ENCODE measurements at regions not wholly inside any gene's neighbourhood (a gene's known extent, or its start where the extent isn't known, plus 50 kb on each side); places are given as distances from the start of the nearest gene placed in this dataset.

DNA sequence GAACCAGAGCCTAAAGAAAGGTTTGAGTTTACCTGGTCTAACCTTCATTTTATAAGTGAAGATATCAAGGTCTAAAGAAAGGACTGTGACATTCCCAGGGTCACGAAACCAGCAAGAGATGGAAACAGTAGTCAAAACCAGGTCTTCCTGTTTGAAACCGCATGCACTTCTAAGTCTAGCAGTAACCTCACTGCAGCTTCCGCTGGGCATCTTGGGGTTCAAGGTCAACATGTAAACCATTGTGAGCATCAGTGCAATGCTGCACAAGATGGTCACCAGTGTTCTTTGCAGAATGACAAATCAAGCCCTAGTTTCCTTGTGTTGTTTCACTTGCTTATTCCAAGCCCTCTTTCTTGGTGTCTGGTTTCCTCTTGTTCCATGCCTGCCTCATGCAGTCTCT lies 292.9 kb upstream of the MEX3C start:
- TF ChIP-seq, protein P1, sequence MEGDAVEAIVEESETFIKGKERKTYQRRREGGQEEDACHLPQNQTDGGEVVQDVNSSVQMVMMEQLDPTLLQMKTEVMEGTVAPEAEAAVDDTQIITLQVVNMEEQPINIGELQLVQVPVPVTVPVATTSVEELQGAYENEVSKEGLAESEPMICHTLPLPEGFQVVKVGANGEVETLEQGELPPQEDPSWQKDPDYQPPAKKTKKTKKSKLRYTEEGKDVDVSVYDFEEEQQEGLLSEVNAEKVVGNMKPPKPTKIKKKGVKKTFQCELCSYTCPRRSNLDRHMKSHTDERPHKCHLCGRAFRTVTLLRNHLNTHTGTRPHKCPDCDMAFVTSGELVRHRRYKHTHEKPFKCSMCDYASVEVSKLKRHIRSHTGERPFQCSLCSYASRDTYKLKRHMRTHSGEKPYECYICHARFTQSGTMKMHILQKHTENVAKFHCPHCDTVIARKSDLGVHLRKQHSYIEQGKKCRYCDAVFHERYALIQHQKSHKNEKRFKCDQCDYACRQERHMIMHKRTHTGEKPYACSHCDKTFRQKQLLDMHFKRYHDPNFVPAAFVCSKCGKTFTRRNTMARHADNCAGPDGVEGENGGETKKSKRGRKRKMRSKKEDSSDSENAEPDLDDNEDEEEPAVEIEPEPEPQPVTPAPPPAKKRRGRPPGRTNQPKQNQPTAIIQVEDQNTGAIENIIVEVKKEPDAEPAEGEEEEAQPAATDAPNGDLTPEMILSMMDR (conservative IDR thresholded peaks at IDR 0.05 in 1 of 2, IDR thresholded peaks at IDR 0.05 in 1 of 2; ENCODE audit: low read depth in 1 of 2, low read length in 2 of 2) = no peak
- no peak for TF ChIP-seq EZH2 (IDR thresholded peaks at IDR 0.05; ENCODE audit: low read length, missing control alignments)
- no peaks in the 10 kb centered on the region for H3K79me2 ChIP-seq (ENCODE audit: control insufficient read depth, insufficient read depth, low read length)

DNA sequence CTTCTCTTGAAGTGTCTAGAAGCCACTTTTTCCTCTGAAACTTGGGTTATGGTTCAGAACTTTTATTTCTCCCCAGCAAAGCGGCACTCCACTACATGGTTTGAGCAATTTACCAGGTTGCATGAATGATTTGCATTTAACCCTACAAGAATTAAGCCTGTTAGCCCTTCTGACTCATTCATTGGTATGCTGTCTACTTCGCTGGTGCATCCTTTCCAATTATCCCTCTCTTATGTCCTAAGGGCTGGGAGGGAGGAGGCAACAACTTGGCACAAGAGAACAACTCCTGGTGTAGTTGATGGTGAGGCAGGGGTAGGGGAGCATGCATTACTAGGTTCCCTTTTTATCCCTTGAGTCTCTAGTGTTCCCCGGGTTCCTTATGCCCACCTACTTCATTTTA lies 293.4 kb upstream of the MEX3C start:
- no peaks in the 10 kb centered on the region for H3K9me3 ChIP-seq (ENCODE audit: control insufficient read depth, insufficient read depth, low read depth, low read length)
- H3K4me3 ChIP-seq (replicated peaks in 1 of 4; ENCODE audit: control extremely low read depth in 1 of 4, insufficient read depth in 1 of 4, low read depth in 3 of 4, low read length in 4 of 4) = no peak overlapping the region
- H3K27me3 ChIP-seq (ENCODE audit: control insufficient read depth, insufficient read depth, low read length) = no peaks in the 10 kb centered on the region
- H3K4me1 ChIP-seq (ENCODE audit: control insufficient read depth, extremely low read depth, insufficient read depth, low read length) = no peaks in the 10 kb centered on the region
- no peaks in the 10 kb centered on the region for H4K20me1 ChIP-seq (ENCODE audit: control insufficient read depth, extremely low read depth, insufficient read depth, low read length)
- no peaks in the 10 kb centered on the region for H3K79me2 ChIP-seq (ENCODE audit: control insufficient read depth, insufficient read depth, low read length)
- no peak overlapping the region for H2AFZ ChIP-seq (ENCODE audit: low read length)
- no peaks in the 10 kb centered on the region for H3K36me3 ChIP-seq (ENCODE audit: control insufficient read depth, insufficient read depth, low read length)
- H3K27ac ChIP-seq (ENCODE audit: insufficient read depth, low read length) = no peak overlapping the region
- DNase-seq (ENCODE audit: low read depth in 2 of 2) = no peak
- no peak overlapping the region for H3K9ac ChIP-seq (ENCODE audit: insufficient read depth, low read length)
- TF ChIP-seq, protein P1 (conservative IDR thresholded peaks at IDR 0.05 in 1 of 2, IDR thresholded peaks at IDR 0.05 in 1 of 2; ENCODE audit: low read depth in 1 of 2, low read length in 2 of 2) = no peak
- no peak for TF ChIP-seq EZH2 (IDR thresholded peaks at IDR 0.05; ENCODE audit: low read length, missing control alignments)
- H3K4me2 ChIP-seq (ENCODE audit: extremely low read depth, insufficient read depth, low read length) = no peak overlapping the region

More for the DNA sequence above, 292.9 kb upstream of the MEX3C start:
- no peak for DNase-seq (ENCODE audit: low read depth in 2 of 2)
- Histone ChIP-seq H3K36me3 (ENCODE audit: control insufficient read depth, insufficient read depth, low read length) (no peaks in the 10 kb centered on the region), H3K27me3 (ENCODE audit: control insufficient read depth, insufficient read depth, low read length) (no peaks in the 10 kb centered on the region), H3K9me3 (ENCODE audit: control insufficient read depth, insufficient read depth, low read depth, low read length) (no peaks in the 10 kb centered on the region), H2AFZ (ENCODE audit: low read length) (no peak overlapping the region), H3K4me2 (ENCODE audit: extremely low read depth, insufficient read depth, low read length) (no peak overlapping the region), H3K9ac (ENCODE audit: insufficient read depth, low read length) (no peak overlapping the region), H3K27ac (ENCODE audit: insufficient read depth, low read length) (no peak overlapping the region), H3K4me1 (ENCODE audit: control insufficient read depth, extremely low read depth, insufficient read depth, low read length) (no peaks in the 10 kb centered on the region), H4K20me1 (ENCODE audit: control insufficient read depth, extremely low read depth, insufficient read depth, low read length) (no peaks in the 10 kb centered on the region), H3K4me3 (replicated peaks in 1 of 4; ENCODE audit: control extremely low read depth in 1 of 4, insufficient read depth in 1 of 4, low read depth in 3 of 4, low read length in 4 of 4) (no peak overlapping the region)

DNA sequence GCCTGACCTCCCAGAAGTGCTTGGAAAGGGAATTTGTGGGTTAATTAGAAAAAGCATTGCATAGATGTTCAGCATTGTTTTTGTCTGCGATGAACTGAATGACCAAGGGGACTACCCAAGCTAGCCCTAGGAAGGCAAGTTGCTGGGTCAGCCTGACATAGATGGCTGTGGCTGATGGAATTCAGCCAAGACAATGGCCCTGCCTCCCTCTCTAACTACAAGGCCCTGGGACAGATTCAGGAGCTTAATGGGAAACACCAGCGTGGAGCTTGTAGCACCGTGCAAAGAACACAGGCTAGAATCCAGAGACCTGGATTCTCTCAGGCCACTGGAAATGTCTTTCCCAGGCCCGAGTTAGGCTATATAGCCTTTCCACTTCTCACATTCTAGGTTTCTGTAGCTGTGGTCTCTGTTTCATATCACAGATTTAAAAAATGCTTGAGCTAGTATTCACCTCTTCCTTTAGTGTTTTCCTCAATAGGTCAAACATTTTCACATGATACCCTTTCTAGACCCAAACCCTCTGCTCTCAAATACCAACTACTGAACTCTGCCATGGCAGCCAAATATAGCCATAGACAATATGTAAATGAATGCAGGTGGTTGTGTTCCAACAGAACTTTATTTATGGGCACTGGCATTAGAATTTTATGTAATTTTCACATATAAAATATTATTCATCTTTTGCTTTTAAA lies 294.3 kb upstream of the MEX3C start:
- Histone ChIP-seq H3K27ac (ENCODE audit: insufficient read depth, low read length) (no peak overlapping the region), H3K9me3 (ENCODE audit: control insufficient read depth, insufficient read depth, low read depth, low read length) (no peaks in the 10 kb centered on the region), H3K4me1 (ENCODE audit: control insufficient read depth, extremely low read depth, insufficient read depth, low read length) (no peaks in the 10 kb centered on the region), H2AFZ (ENCODE audit: low read length) (no peak overlapping the region), H4K20me1 (ENCODE audit: control insufficient read depth, extremely low read depth, insufficient read depth, low read length) (no peaks in the 10 kb centered on the region), H3K27me3 (ENCODE audit: control insufficient read depth, insufficient read depth, low read length) (no peaks in the 10 kb centered on the region), H3K9ac (ENCODE audit: insufficient read depth, low read length) (no peak overlapping the region), H3K4me3 (replicated peaks in 1 of 4; ENCODE audit: control extremely low read depth in 1 of 4, insufficient read depth in 1 of 4, low read depth in 3 of 4, low read length in 4 of 4) (no peak overlapping the region), H3K79me2 (ENCODE audit: control insufficient read depth, insufficient read depth, low read length) (no peaks in the 10 kb centered on the region), H3K36me3 (ENCODE audit: control insufficient read depth, insufficient read depth, low read length) (no peaks in the 10 kb centered on the region), H3K4me2 (ENCODE audit: extremely low read depth, insufficient read depth, low read length) (no peak overlapping the region)
- DNase-seq (ENCODE audit: low read depth in 2 of 2) = no peak
- TF ChIP-seq, protein P1 (conservative IDR thresholded peaks at IDR 0.05 in 1 of 2, IDR thresholded peaks at IDR 0.05 in 1 of 2; ENCODE audit: low read depth in 1 of 2, low read length in 2 of 2) = no peak
- TF ChIP-seq EZH2 (IDR thresholded peaks at IDR 0.05; ENCODE audit: low read length, missing control alignments) = no peak

Measured in fibroblast of lung (primary cell).